GM12878 (cell line): ENCODE measurements at regions not wholly inside any gene's neighbourhood (a gene's known extent, or its start where the extent isn't known, plus 50 kb on each side); places are given as distances from the start of the nearest gene placed in this dataset.

Experiments
- ATAC-seq: fragments of 200-7000 bp; cut with Tn5 transposase; 3 replicates; pipeline ENCODE4 v1.9.1; 2020; ENCODE audit warnings: mild to moderate bottlenecking, moderate library complexity
- BruUV-seq: library from RNA; stranded (reverse); fragments of 400-500 nt; replicated peaks from 2 replicates; lab custom pipeline; 2021; lab: Mats Ljungman, UMichigan
- CTCF ChIA-PET: fragments of 300-600 bp; sonication (Branson Sonifier 250); formaldehyde crosslinking; extraction: SDS; loops from one replicate; lab custom pipeline; 2021; ENCODE audit warnings: inconsistent platforms; lab: Yijun Ruan, JAX
- POLR2A ChIA-PET: fragments of 350-600 bp; formaldehyde crosslinking; extraction: SDS; loops from one replicate; lab custom pipeline; 2021; ENCODE audit warnings: inconsistent platforms; lab: Charles Lee
- RAD21 ChIA-PET: fragments of 300-600 bp; sonication (Branson Sonifier 250); formaldehyde crosslinking; loops from one replicate; lab custom pipeline; 2023; ENCODE audit warnings: antibody characterized with exemption; ENCODE audit not compliant: unreplicated experiment; lab: Charles Lee
- SMC1A ChIA-PET: fragments of 300-600 bp; sonication (Branson Sonifier 250); formaldehyde crosslinking; loops from one replicate; lab custom pipeline; 2023; ENCODE audit not compliant: unreplicated experiment, uncharacterized antibody; lab: Charles Lee
- DNase-seq: peaks from one replicate; pipeline ENCODE4 v3.0.0-alpha.2; 2011; ENCODE audit warnings: low read depth, low spot score
- FAIRE-seq: peaks from 3 replicates; lab custom pipeline; 2011; peaks lifted over from hg19 to GRCh38; lab: Jason Lieb, UNC
- H2AFZ ChIP-seq: 2 replicates; pipeline ENCODE4 v1.6.0; 2011; ENCODE audit warnings: low read depth, low read length, control low read depth; ENCODE audit not compliant: control insufficient read depth
- H3K27ac ChIP-seq: 2 replicates; pipeline ENCODE4 v1.5.1; 2011; ENCODE audit warnings: control low read depth; ENCODE audit not compliant: control insufficient read depth, insufficient read depth
- H3K27me3 ChIP-seq, 2 experiments: replicated peaks in 1 of 2; 2 replicates each; pipeline versions ENCODE4 v1.6.0 to v1.6.1; 2011; ENCODE audit warnings: low read length in 1 of 2; ENCODE audit not compliant: control insufficient read depth in 2 of 2, insufficient read depth in 2 of 2
- H3K36me3 ChIP-seq, 2 experiments: 2 replicates each; pipeline ENCODE4 v1.5.1; 2011; ENCODE audit warnings: low read length in 1 of 2; ENCODE audit not compliant: control insufficient read depth in 2 of 2, insufficient read depth in 2 of 2
- H3K4me1 ChIP-seq: 2 replicates; pipeline ENCODE4 v1.6.1; 2011; ENCODE audit warnings: mild to moderate bottlenecking, low read length, moderate library complexity, mixed read lengths; ENCODE audit not compliant: control insufficient read depth, insufficient read depth
- H3K4me2 ChIP-seq: 2 replicates; pipeline ENCODE4 v1.6.0; 2011; ENCODE audit warnings: control low read depth; ENCODE audit not compliant: control insufficient read depth, insufficient read depth
- H3K4me3 ChIP-seq: fragments of 200-600 bp; sonication (generic); 2 replicates; pipeline ENCODE4 v1.5.1; 2016
- H3K79me2 ChIP-seq: 2 replicates; pipeline ENCODE4 v1.6.0; 2011; ENCODE audit warnings: low read length; ENCODE audit not compliant: control insufficient read depth, insufficient read depth
- H3K9ac ChIP-seq: 2 replicates; pipeline ENCODE4 v1.8.0; 2011; ENCODE audit warnings: low read length, control low read depth, mixed read lengths; ENCODE audit not compliant: control insufficient read depth, insufficient read depth
- H3K9me3 ChIP-seq: replicated peaks from 3 replicates; pipeline ENCODE4 v1.5.1; 2011; ENCODE audit warnings: mild to moderate bottlenecking, low read length; ENCODE audit not compliant: control insufficient read depth, insufficient read depth
- H4K20me1 ChIP-seq: 2 replicates; pipeline ENCODE4 v1.6.0; 2011; ENCODE audit not compliant: control insufficient read depth, insufficient read depth
- CREB1 ChIP-seq: IDR thresholded peaks from 2 replicates; pipeline ENCODE4 v1.6.1; 2012; ENCODE audit warnings: low read depth, mild to moderate bottlenecking, inconsistent platforms
- CREM ChIP-seq: IDR thresholded peaks from 2 replicates; pipeline ENCODE4 v1.6.1; 2014; ENCODE audit warnings: antibody characterized with exemption, low read depth
- HDAC2 ChIP-seq: fragments of 200-600 bp; sonication (generic); IDR thresholded peaks from 2 replicates; pipeline ENCODE4 v1.6.1; 2017
- NFYA ChIP-seq: IDR thresholded peaks from 2 replicates; pipeline ENCODE4 v1.6.1; 2011; ENCODE audit warnings: low read depth, mild to moderate bottlenecking, low read length, improper control_type of control experiment, borderline replicate concordance
- NFYB ChIP-seq: IDR thresholded peaks from 2 replicates; pipeline ENCODE4 v1.6.1; 2011; ENCODE audit warnings: low read depth, mild to moderate bottlenecking, low read length, improper control_type of control experiment, moderate library complexity; ENCODE audit not compliant: insufficient read depth
- PAX8 ChIP-seq: fragments of 450-650 bp; IDR thresholded peaks from 2 replicates; pipeline ENCODE4 v1.6.1; 2017; ENCODE audit warnings: mild to moderate bottlenecking, moderate library complexity
- WGBS: methylation state at CpG from one replicate; pipeline ENCODE4 v1.1.6; 2016; ENCODE audit warnings: low lambda C conversion rate; ENCODE audit not compliant: insufficient replicate concordance, insufficient coverage; ENCODE audit errors: missing lambda C conversion rate; 5-methylcytosine and 5-hydroxymethylcytosine counted together
- in situ Hi-C: fragments of 300-500 bp; cut with MboI; formaldehyde crosslinking; loops from 9 replicates; pipeline ENCODE4 v1.14.3; 2018; ENCODE audit warnings: mixed read lengths
- intact Hi-C: fragments of 100-400 bp; cut with micrococcal nuclease; formaldehyde crosslinking; loops from one replicate; pipeline ENCODE4 v1.14.2; 2022; ENCODE audit not compliant: unreplicated experiment
- TF ChIP-seq, protein P1 (sequence below): fragments of 450-650 bp; IDR thresholded peaks from 2 replicates; pipeline ENCODE4 v1.6.1; 2017; ENCODE audit warnings: mild to moderate bottlenecking, moderate library complexity
- TF ChIP-seq, protein P2 (sequence below): fragments of 150-350 bp; IDR thresholded peaks from 2 replicates; pipeline ENCODE4 v1.6.1; 2014; ENCODE audit warnings: mild to moderate bottlenecking, low read depth, low read length
- TF ChIP-seq, protein P3 (sequence below): fragments of 450-650 bp; IDR thresholded peaks from 2 replicates; pipeline ENCODE4 v1.6.1; 2016; ENCODE audit warnings: mild to moderate bottlenecking

DNA sequence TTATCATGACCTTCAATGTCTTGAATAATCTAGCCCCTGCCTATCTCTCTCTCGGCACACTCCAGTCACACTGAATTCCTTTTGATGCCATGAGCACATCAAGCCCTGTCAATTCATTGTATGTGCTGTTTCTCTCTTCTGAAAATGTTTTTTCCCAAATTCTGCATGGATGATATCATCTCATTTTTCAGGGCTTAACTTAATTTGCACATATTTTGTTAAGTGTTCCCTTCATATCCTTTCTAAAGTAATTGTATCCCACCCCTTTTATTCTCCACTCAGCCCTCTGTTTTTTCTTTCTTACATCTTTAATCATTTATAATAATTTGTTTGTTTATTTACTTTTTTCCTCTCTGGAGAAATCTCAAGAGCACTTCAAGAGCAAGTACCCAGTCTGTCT is 149.9 kb downstream of the ZNF326 start:
- ChIA-PET POLR2A (no interaction called here), CTCF (interaction anchor here (2.4 kb wide), 1 partner anchor 12 kb away, joined by 6 read pairs; no protein-coding TSS in a partner anchor), RAD21 (no interaction called here), SMC1A (no interaction called here)
- no peak overlapping the region for H3K9ac ChIP-seq
- in situ Hi-C loops, result no loop called here
- no peaks in the 10 kb centered on the region for H3K27me3 ChIP-seq
- no peak overlapping the region for H3K27ac ChIP-seq
- no peaks in the 10 kb centered on the region for H3K4me1 ChIP-seq
- BruUV-seq, result no TSS peak
- no peak overlapping the region for H2AFZ ChIP-seq
- no peak for TF ChIP-seq NFYA
- no peak for TF ChIP-seq CREB1
- no peak for DNase-seq
- H3K9me3 ChIP-seq, result no peaks in the 10 kb centered on the region; the same call in 2 of the 3 replicates
- H4K20me1 ChIP-seq, result no peaks in the 10 kb centered on the region
- H3K4me2 ChIP-seq, result no peak overlapping the region
- H3K79me2 ChIP-seq, result no peaks in the 10 kb centered on the region
- no peak overlapping the region for H3K4me3 ChIP-seq
- intact Hi-C loops, result no loop called here
- no peak for FAIRE-seq
- no peak for ATAC-seq
- H3K36me3 ChIP-seq, result no peaks in the 10 kb centered on the region
- WGBS, result 76% methylated on average over 1 of the region's 1 CpG

DNA sequence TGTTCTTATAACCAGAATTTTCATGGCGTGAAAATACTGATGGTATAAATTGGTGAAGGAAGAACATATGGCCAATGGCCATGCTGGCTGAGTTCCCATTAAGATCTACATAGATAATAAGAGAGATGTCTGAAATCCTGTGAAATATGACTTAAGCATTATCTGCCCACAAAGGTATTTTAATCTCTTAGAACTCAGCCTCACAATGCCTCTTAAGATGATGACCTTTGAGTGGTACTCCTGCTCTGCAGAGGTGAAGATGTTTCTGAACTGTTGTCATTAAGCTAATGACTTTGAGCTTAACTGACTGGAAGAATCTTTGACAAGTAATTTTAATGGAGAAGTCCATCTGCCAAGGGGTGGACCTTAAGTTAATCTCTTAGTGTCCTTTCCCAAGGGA is 148.7 kb downstream of the ZNF326 start:
- H3K9me3 ChIP-seq, result no peaks in the 10 kb centered on the region; the same call in 2 of the 3 replicates
- no peaks in the 10 kb centered on the region for H3K27me3 ChIP-seq
- H2AFZ ChIP-seq, result no peak overlapping the region
- no peaks in the 10 kb centered on the region for H3K4me1 ChIP-seq
- H3K27ac ChIP-seq, result no peak overlapping the region
- H4K20me1 ChIP-seq, result no peaks in the 10 kb centered on the region
- BruUV-seq, result no TSS peak
- no peak overlapping the region for H3K4me3 ChIP-seq
- no peak overlapping the region for H3K9ac ChIP-seq
- CTCF ChIA-PET, result interaction anchor here (0.6 to 2.4 kb wide), 2 partner anchors 10 to 28 kb away, joined by 3 to 6 read pairs; no protein-coding TSS in a partner anchor
- no peak for FAIRE-seq
- no peaks in the 10 kb centered on the region for H3K79me2 ChIP-seq
- no peaks in the 10 kb centered on the region for H3K36me3 ChIP-seq
- no peak overlapping the region for H3K4me2 ChIP-seq
- ATAC-seq, result no peak
- no peak for DNase-seq
- intact Hi-C loops, result no loop called here
- SMC1A ChIA-PET, result interaction anchor here (1.0 kb wide), 2 partner anchors 10 to 20 kb away, joined by 3 read pairs; no protein-coding TSS in a partner anchor
- in situ Hi-C loops, result no loop called here
- POLR2A ChIA-PET, result no interaction called here
- 0% methylated on average over 1 of the region's 1 CpG for WGBS
- RAD21 ChIA-PET, result interaction anchor here (1.9 kb wide), 1 partner anchor 9 kb away, joined by 6 read pairs; no protein-coding TSS in a partner anchor
- TF ChIP-seq, protein P1, sequence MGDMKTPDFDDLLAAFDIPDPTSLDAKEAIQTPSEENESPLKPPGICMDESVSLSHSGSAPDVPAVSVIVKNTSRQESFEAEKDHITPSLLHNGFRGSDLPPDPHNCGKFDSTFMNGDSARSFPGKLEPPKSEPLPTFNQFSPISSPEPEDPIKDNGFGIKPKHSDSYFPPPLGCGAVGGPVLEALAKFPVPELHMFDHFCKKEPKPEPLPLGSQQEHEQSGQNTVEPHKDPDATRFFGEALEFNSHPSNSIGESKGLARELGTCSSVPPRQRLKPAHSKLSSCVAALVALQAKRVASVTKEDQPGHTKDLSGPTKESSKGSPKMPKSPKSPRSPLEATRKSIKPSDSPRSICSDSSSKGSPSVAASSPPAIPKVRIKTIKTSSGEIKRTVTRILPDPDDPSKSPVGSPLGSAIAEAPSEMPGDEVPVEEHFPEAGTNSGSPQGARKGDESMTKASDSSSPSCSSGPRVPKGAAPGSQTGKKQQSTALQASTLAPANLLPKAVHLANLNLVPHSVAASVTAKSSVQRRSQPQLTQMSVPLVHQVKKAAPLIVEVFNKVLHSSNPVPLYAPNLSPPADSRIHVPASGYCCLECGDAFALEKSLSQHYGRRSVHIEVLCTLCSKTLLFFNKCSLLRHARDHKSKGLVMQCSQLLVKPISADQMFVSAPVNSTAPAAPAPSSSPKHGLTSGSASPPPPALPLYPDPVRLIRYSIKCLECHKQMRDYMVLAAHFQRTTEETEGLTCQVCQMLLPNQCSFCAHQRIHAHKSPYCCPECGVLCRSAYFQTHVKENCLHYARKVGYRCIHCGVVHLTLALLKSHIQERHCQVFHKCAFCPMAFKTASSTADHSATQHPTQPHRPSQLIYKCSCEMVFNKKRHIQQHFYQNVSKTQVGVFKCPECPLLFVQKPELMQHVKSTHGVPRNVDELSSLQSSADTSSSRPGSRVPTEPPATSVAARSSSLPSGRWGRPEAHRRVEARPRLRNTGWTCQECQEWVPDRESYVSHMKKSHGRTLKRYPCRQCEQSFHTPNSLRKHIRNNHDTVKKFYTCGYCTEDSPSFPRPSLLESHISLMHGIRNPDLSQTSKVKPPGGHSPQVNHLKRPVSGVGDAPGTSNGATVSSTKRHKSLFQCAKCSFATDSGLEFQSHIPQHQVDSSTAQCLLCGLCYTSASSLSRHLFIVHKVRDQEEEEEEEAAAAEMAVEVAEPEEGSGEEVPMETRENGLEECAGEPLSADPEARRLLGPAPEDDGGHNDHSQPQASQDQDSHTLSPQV, result no peak
- no peak for TF ChIP-seq CREM
- TF ChIP-seq, protein P2, sequence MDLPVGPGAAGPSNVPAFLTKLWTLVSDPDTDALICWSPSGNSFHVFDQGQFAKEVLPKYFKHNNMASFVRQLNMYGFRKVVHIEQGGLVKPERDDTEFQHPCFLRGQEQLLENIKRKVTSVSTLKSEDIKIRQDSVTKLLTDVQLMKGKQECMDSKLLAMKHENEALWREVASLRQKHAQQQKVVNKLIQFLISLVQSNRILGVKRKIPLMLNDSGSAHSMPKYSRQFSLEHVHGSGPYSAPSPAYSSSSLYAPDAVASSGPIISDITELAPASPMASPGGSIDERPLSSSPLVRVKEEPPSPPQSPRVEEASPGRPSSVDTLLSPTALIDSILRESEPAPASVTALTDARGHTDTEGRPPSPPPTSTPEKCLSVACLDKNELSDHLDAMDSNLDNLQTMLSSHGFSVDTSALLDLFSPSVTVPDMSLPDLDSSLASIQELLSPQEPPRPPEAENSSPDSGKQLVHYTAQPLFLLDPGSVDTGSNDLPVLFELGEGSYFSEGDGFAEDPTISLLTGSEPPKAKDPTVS, result no peak
- TF ChIP-seq PAX8, result no peak
- no peak for TF ChIP-seq HDAC2
- TF ChIP-seq NFYB, result no peak
- TF ChIP-seq, protein P3, sequence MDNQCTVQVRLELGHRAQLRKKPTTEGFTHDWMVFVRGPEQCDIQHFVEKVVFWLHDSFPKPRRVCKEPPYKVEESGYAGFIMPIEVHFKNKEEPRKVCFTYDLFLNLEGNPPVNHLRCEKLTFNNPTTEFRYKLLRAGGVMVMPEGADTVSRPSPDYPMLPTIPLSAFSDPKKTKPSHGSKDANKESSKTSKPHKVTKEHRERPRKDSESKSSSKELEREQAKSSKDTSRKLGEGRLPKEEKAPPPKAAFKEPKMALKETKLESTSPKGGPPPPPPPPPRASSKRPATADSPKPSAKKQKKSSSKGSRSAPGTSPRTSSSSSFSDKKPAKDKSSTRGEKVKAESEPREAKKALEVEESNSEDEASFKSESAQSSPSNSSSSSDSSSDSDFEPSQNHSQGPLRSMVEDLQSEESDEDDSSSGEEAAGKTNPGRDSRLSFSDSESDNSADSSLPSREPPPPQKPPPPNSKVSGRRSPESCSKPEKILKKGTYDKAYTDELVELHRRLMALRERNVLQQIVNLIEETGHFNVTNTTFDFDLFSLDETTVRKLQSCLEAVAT, result no peak
